OCI-LY3 (cell line): ENCODE measurements at regions not wholly inside any gene's neighbourhood (a gene's known extent, or its start where the extent isn't known, plus 50 kb on each side); places are given as distances from the start of the nearest gene placed in this dataset.

ENCODE experiments used
- H2AFZ ChIP-seq: fragments of 200-600, 300-600 bp; shearing (Covaris generic); 2 replicates; pipeline ENCODE4 v1.6.0; 2014; ENCODE audit warnings: antibody characterized with exemption, low read depth, low read length
- H3K27ac ChIP-seq: fragments of 200-600, 300-600 bp; sonication (generic); 2 replicates; pipeline ENCODE4 v1.5.1; 2014; ENCODE audit warnings: mild to moderate bottlenecking, low read length, moderate library complexity, mixed read lengths
- H3K27me3 ChIP-seq: fragments of 200-600, 300-600 bp; sonication (generic); 2 replicates; pipeline ENCODE4 v1.6.1; 2014; ENCODE audit warnings: low read depth, low read length, mixed read lengths
- H3K36me3 ChIP-seq: fragments of 200-600, 300-600 bp; sonication (generic); replicated peaks from 2 replicates; pipeline ENCODE3; 2014; ENCODE audit warnings: low read depth, low read length, mixed read lengths
- H3K4me1 ChIP-seq: fragments of 300-600, 200-600 bp; sonication (generic); 2 replicates; pipeline ENCODE4 v1.6.1; 2014; ENCODE audit warnings: low read length, mixed read lengths
- H3K4me2 ChIP-seq: fragments of 200-600, 300-600 bp; sonication (generic); 2 replicates; pipeline ENCODE4 v1.6.1; 2014; ENCODE audit warnings: low read length, mixed read lengths
- H3K4me3 ChIP-seq: fragments of 300-600, 200-600 bp; sonication (generic); 2 replicates; pipeline ENCODE4 v1.5.1; 2014; ENCODE audit warnings: antibody characterized with exemption, mild to moderate bottlenecking, low read length, moderate library complexity
- H3K79me2 ChIP-seq: fragments of 300-600, 200-600 bp; shearing (Covaris generic); 2 replicates; pipeline ENCODE4 v1.6.1; 2014; ENCODE audit warnings: mild to moderate bottlenecking, low read length, mixed read lengths
- H3K9ac ChIP-seq: fragments of 300-600, 200-600 bp; shearing (Covaris generic); 2 replicates; pipeline ENCODE4 v1.6.0; 2014; ENCODE audit warnings: mild to moderate bottlenecking, low read length, moderate library complexity
- H3K9me3 ChIP-seq: fragments of 200-600, 300-600 bp; shearing (Covaris generic); 2 replicates; pipeline ENCODE4 v1.6.1; 2014; ENCODE audit warnings: low read length, mixed read lengths; ENCODE audit not compliant: insufficient read depth
- H4K20me1 ChIP-seq: fragments of 200-600, 300-600 bp; sonication (generic); 2 replicates; pipeline ENCODE4 v1.6.1; 2016; ENCODE audit warnings: low read length, mixed read lengths; ENCODE audit not compliant: insufficient read depth
- CTCF ChIP-seq: fragments of 200-600, 300-600 bp; sonication (generic); IDR thresholded peaks from 2 replicates; pipeline ENCODE4 v1.5.1; 2014; ENCODE audit warnings: antibody characterized with exemption, low read length, low read depth
- EZH2phosphoT487 ChIP-seq: fragments of 200-600 bp; shearing (Covaris generic); IDR thresholded peaks from 2 replicates; pipeline ENCODE4 v1.6.1; 2018; ENCODE audit warnings: antibody characterized with exemption, mixed run types, low read depth

- H3K36me3 ChIP-seq = peaks cover 2% of the 10 kb centered on the region
- no peaks in the 10 kb centered on the region for H3K4me1 ChIP-seq
- no peak overlapping the region for H3K4me3 ChIP-seq
- H3K4me2 ChIP-seq = no peak overlapping the region
- TF ChIP-seq CTCF = no peak
- TF ChIP-seq EZH2phosphoT487 = no peak
- H3K27ac ChIP-seq = no peak overlapping the region
- H3K79me2 ChIP-seq = no peaks in the 10 kb centered on the region
- H3K9ac ChIP-seq = no peak overlapping the region
- no peaks in the 10 kb centered on the region for H3K9me3 ChIP-seq
- no peaks in the 10 kb centered on the region for H3K27me3 ChIP-seq
- no peak overlapping the region for H2AFZ ChIP-seq
- H4K20me1 ChIP-seq = no peaks in the 10 kb centered on the region
Measured at GRCh38 chr18:29644276-29644675, 1398.3 kb downstream of the DSC3 start.

GRCh38 chr18:29629493-29630036 lies 1413.0 kb downstream of the DSC3 start:
- H3K36me3 ChIP-seq = no peaks in the 10 kb centered on the region
- H2AFZ ChIP-seq = no peak overlapping the region
- H3K4me2 ChIP-seq = no peak overlapping the region
- H3K9me3 ChIP-seq = no peaks in the 10 kb centered on the region
- H3K4me3 ChIP-seq = no peak overlapping the region
- H3K4me1 ChIP-seq = no peaks in the 10 kb centered on the region
- no peak overlapping the region for H3K9ac ChIP-seq
- H3K27me3 ChIP-seq = no peaks in the 10 kb centered on the region
- no peaks in the 10 kb centered on the region for H3K79me2 ChIP-seq
- no peaks in the 10 kb centered on the region for H4K20me1 ChIP-seq
- TF ChIP-seq CTCF = no peak
- no peak for TF ChIP-seq EZH2phosphoT487
- H3K27ac ChIP-seq = no peak overlapping the region

- no peaks in the 10 kb centered on the region for H3K79me2 ChIP-seq
Measured at GRCh38 chr18:29626094-29626493, 1416.4 kb downstream of the DSC3 start.

GRCh38 chr18:29616867-29617266 lies 1425.7 kb downstream of the DSC3 start:
- no peaks in the 10 kb centered on the region for H3K79me2 ChIP-seq
- TF ChIP-seq EZH2phosphoT487 (no peak), CTCF (0 out of 2 replicates have a peak, but pooled peaks have one; percentile 7)
- H3K9ac ChIP-seq = no peak overlapping the region
- no peaks in the 10 kb centered on the region for H4K20me1 ChIP-seq
- H3K27me3 ChIP-seq = no peaks in the 10 kb centered on the region
- no peak overlapping the region for H3K4me2 ChIP-seq
- H3K4me3 ChIP-seq = no peak overlapping the region
- no peak overlapping the region for H2AFZ ChIP-seq
- H3K4me1 ChIP-seq = no peaks in the 10 kb centered on the region
- H3K36me3 ChIP-seq = no peaks in the 10 kb centered on the region
- no peak overlapping the region for H3K27ac ChIP-seq
- no peaks in the 10 kb centered on the region for H3K9me3 ChIP-seq

More at GRCh38 chr18:29626094-29626493, 1416.4 kb downstream of the DSC3 start:
- no peak overlapping the region for H3K4me3 ChIP-seq
- H3K9me3 ChIP-seq = no peaks in the 10 kb centered on the region
- H3K27ac ChIP-seq = no peak overlapping the region
- H3K4me1 ChIP-seq = no peaks in the 10 kb centered on the region
- H3K36me3 ChIP-seq = no peaks in the 10 kb centered on the region
- H3K4me2 ChIP-seq = no peak overlapping the region
- H4K20me1 ChIP-seq = no peaks in the 10 kb centered on the region
- no peak overlapping the region for H3K9ac ChIP-seq
- no peaks in the 10 kb centered on the region for H3K27me3 ChIP-seq
- TF ChIP-seq CTCF (no peak), EZH2phosphoT487 (no peak)
- no peak overlapping the region for H2AFZ ChIP-seq
